IPS-NIHi11 (cell line): ENCODE measurements at regions not wholly inside any gene's neighbourhood (a gene's known extent, or its start where the extent isn't known, plus 50 kb on each side); places are given as distances from the start of the nearest gene placed in this dataset.

ENCODE experiments used
- DNase-seq: peaks from one replicate; pipeline ENCODE4 v3.0.0; 2012; ENCODE audit warnings: mixed read lengths, low spot score

DNA sequence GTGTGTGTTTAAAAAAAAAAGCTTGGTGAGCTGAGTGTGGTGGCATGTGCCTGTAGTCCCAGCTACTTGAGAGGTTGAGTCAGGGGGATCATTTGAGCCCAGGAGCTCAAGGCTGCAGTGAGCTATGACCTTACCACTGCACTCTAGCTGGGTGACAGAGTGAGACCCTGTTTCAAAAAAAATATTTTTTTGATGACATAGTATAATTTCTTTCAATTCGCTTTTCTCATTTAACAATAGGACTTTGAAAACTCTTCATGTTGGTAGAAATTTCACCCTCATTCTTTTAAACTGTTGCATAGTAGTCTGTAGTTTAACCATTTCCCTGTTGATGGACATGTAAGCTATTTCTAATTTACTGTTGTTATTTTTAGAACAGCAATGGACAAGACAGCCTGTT, 55.7 kb upstream of the EXOC6 start:
- no peak for DNase-seq
